Effector memory CD8-positive, alpha-beta T cell (primary cell): ENCODE measurements at regions not wholly inside any gene's neighbourhood (a gene's known extent, or its start where the extent isn't known, plus 50 kb on each side); places are given as distances from the start of the nearest gene placed in this dataset.
"Not testable (repeated sequence)": the region's sequence is repeated elsewhere in the genome, so short reads cannot be mapped to it uniquely, and the experiment has no call there.

Experiments used
- ATAC-seq: fragments of 150-1000 bp; cut with Tn5 transposase; replicated peaks from 2 replicates; pipeline ENCODE4 v1.10.0; 2021; ENCODE audit warnings: mild to moderate bottlenecking, moderate library complexity
- DNase-seq, 3 experiments: peaks; one replicate each; pipeline ENCODE4 v3.0.0; 2021
- H3K27ac Mint-ChIP-seq, 2 donors: one replicate each; pipeline ENCODE4 v1.8.0; 2022; ENCODE audit warnings: mild to moderate bottlenecking in 2 of 2, mixed read lengths in 2 of 2, moderate library complexity in 2 of 2
- H3K27me3 Mint-ChIP-seq, 2 donors: one replicate each; pipeline ENCODE4 v1.8.0; 2022; ENCODE audit warnings: mixed read lengths in 2 of 2
- H3K36me3 Mint-ChIP-seq: one replicate; pipeline ENCODE4 v1.8.0; 2022; ENCODE audit warnings: mild to moderate bottlenecking, moderate library complexity, mixed read lengths; ENCODE audit not compliant: insufficient read depth
- H3K4me1 Mint-ChIP-seq, 2 donors: one replicate each; pipeline ENCODE4 v1.8.0; 2022; ENCODE audit warnings: low read depth in 2 of 2, mixed read lengths in 2 of 2
- H3K4me3 Mint-ChIP-seq, 2 donors: one replicate each; pipeline ENCODE4 v1.8.0; 2022; ENCODE audit warnings: mild to moderate bottlenecking in 2 of 2, mixed read lengths in 2 of 2, moderate library complexity in 2 of 2
- H3K9me3 Mint-ChIP-seq, 2 donors: one replicate each; pipeline ENCODE4 v1.8.0; 2022; ENCODE audit warnings: mixed read lengths in 2 of 2

DNA sequence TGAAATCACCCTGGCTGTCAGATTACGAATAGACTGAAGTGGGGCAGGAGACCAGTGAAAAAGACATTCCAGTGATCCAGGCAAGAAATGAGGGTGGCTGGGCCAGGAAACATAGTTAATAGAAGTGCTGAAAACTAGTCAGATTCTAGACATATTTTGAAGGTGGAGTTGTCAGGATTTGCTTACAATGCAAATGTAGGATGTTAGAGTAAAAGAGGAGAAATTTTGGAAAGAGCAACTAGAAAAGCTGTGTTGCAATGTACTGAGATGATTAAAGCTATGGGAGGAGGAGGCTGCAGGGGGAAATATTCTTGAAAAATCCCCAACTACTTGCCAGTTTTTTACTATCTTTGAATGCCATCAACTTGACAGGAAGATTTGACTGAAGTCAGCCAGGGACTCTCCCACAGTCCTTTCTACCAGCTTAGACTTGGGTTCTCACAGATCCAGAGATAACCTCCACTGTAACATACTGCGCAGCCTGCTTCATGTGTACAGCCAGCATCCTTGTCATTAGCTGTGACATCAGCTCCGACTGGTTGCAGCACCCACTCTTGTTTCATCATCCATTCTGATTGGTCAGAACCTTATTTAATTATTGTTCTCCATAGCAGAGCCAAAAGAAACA lies 109.7 kb downstream of the TSEN15 start:
- DNase-seq = no peak
- Mint-ChIP-seq H3K27me3 (no peaks in the 10 kb centered on the region), H3K4me1 (no peaks in the 10 kb centered on the region), H3K27ac (no peak overlapping the region), H3K4me3 (no peak overlapping the region), H3K9me3 (no peaks in the 10 kb centered on the region), H3K36me3 (no peaks in the 10 kb centered on the region)
- no peak for ATAC-seq

DNA sequence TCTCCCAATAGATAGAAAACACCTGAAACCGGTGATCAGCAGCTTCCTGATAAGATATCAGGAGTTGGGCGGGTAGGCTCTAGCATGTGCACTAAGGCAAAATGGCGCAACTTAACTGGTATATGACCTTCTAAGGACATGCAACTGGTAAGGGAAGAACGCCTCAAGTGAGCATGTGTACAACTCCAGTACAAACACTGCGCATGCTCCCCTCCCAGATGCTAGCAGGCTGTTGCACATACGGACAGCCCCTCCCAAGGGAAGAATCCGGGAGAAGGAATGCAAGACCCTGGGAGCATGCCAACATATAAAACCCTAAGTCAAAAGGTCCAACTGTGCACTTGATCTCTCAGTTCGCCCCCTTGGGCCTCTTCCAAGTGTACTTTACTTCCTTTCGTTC lies 110.8 kb downstream of the TSEN15 start:
- Mint-ChIP-seq H3K4me1 (no peaks in the 10 kb centered on the region), H3K9me3 (no peaks in the 10 kb centered on the region), H3K27ac (no peak overlapping the region), H3K36me3 (no peaks in the 10 kb centered on the region), H3K4me3 (no peak overlapping the region), H3K27me3 (no peaks in the 10 kb centered on the region)
- DNase-seq (no peak), ATAC-seq (no peak)

DNA sequence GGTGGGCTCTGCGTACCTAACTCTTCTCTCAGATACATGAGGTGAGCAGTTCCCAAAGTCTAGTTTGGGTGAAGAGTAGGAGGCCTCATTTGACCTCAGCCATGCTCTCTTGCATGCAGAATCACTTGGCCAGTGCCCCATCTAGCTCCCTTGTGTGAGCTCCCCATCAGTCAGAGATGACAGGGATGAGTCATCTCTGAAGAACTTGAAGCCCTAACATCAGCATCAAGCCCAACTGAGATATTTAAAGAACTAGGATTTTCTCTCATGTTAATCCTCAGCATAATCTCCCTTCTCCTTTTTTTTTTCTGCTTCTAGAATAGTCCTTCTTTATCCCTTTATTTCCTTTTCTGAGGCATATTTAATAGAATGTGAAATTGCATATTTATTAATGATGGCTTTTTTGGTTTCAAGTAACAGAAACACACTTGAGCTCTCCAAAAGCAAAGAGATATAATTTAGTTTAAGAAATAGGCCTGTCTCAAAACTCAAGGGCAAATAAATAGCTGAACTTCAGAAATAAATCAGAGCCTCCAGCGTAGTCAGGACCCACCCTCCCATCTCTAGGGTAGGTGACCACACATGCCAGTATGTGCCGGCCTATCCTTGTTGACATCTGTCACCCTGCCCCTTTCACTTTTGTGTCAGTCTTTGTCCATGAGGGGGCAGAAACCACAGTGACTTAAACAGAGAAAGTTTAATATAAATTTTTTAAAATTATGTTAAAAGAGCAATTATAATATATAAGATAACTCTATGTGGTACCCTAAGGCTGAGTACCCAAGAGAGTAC lies 112.3 kb downstream of the TSEN15 start:
- ATAC-seq (no peak), DNase-seq (no peak)
- Mint-ChIP-seq H3K4me3 (no peak overlapping the region), H3K9me3 (no peaks in the 10 kb centered on the region), H3K4me1 (no peaks in the 10 kb centered on the region), H3K27ac (no peak overlapping the region), H3K27me3 (no peaks in the 10 kb centered on the region), H3K36me3 (no peaks in the 10 kb centered on the region)

- H3K4me3 Mint-ChIP-seq = no peak overlapping the region
- no peaks in the 10 kb centered on the region for H3K4me1 Mint-ChIP-seq
- H3K9me3 Mint-ChIP-seq = no peaks in the 10 kb centered on the region
- DNase-seq (no peak), ATAC-seq (no peak)
- no peak overlapping the region for H3K27ac Mint-ChIP-seq
- no peaks in the 10 kb centered on the region for H3K36me3 Mint-ChIP-seq
- H3K27me3 Mint-ChIP-seq = no peaks in the 10 kb centered on the region
Measured at GRCh38 chr1:184164536-184164935, 113.0 kb downstream of the TSEN15 start.

- Mint-ChIP-seq H3K36me3 (no peaks in the 10 kb centered on the region), H3K27me3 (no peaks in the 10 kb centered on the region), H3K9me3 (no peaks in the 10 kb centered on the region), H3K4me1 (no peaks in the 10 kb centered on the region), H3K27ac (no peak overlapping the region), H3K4me3 (no peak overlapping the region)
- no peak for ATAC-seq
- no peak for DNase-seq
Measured at GRCh38 chr1:184166485-184166884, 115.0 kb downstream of the TSEN15 start.

DNA sequence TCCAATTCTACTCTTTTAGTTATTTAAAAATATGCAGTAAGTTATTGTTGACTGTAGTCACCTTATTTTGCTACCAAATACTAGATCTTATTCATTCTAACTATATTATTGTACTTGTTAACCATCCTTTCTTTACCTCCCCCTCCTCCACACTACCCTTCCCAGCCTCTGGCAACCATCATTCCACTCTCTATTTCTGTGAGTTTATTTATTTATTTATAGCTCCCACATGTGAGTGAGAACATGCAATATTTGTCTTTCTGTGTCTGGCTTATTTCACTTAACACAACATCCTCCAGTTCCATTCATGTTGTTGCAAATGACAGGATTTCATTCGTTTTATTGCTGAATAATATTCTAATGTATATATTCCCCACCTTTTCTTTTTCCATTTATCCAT lies 115.8 kb downstream of the TSEN15 start:
- no peak for DNase-seq
- H3K9me3 Mint-ChIP-seq = no peaks in the 10 kb centered on the region

GRCh38 chr1:184170719-184171118 lies 119.2 kb downstream of the TSEN15 start:
- Mint-ChIP-seq H3K27me3 (peaks cover 0 to 6% of the 10 kb centered on the region in 2 donors), H3K36me3 (no peaks in the 10 kb centered on the region), H3K27ac (no peak overlapping the region), H3K4me1 (no peaks in the 10 kb centered on the region), H3K4me3 (no peak overlapping the region), H3K9me3 (no peaks in the 10 kb centered on the region)
- DNase-seq = no peak
- no peak for ATAC-seq

More for the DNA sequence above, 115.8 kb downstream of the TSEN15 start:
- no peak for ATAC-seq
- no peak overlapping the region for H3K27ac Mint-ChIP-seq
- no peaks in the 10 kb centered on the region for H3K36me3 Mint-ChIP-seq
- peaks cover 0 to 3% of the 10 kb centered on the region in 2 donors for H3K27me3 Mint-ChIP-seq
- H3K4me3 Mint-ChIP-seq = no peak overlapping the region
- H3K4me1 Mint-ChIP-seq = no peaks in the 10 kb centered on the region

GRCh38 chr1:184176058-184176457 lies 124.5 kb downstream of the TSEN15 start:
- ATAC-seq = no peak
- H3K36me3 Mint-ChIP-seq = no peaks in the 10 kb centered on the region
- no peaks in the 10 kb centered on the region for H3K4me1 Mint-ChIP-seq
- peaks cover 6 to 7% of the 10 kb centered on the region in 2 donors for H3K27me3 Mint-ChIP-seq
- H3K4me3 Mint-ChIP-seq = no peak overlapping the region
- H3K9me3 Mint-ChIP-seq = no peaks in the 10 kb centered on the region
- H3K27ac Mint-ChIP-seq = no peak overlapping the region
- DNase-seq = no peak

DNA sequence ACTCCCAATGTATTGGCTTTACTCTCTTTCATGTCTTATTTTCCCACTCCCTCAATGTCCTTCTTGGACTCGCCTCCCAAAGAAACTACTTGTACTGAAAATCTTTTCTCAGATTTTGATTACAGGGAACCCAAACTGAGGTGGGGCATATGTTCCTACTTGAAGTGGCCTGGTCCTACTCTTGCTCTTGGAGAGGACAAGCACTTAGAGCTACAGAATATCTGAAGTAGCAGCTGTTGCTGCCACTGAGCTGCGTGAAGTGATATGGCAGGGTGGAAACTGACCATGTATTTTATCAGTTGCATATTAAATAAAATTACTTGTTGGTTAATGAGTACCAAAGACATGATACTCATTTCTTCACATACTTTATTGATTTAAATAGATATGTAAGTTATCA lies 129.5 kb downstream of the TSEN15 start:
- no peaks in the 10 kb centered on the region for H3K36me3 Mint-ChIP-seq
- H3K27ac Mint-ChIP-seq = no peak overlapping the region
- no peak for ATAC-seq
- H3K4me3 Mint-ChIP-seq = no peak overlapping the region
- H3K27me3 Mint-ChIP-seq = peaks cover 6 to 8% of the 10 kb centered on the region in 2 donors
- DNase-seq = no peak
- no peaks in the 10 kb centered on the region for H3K4me1 Mint-ChIP-seq
- no peaks in the 10 kb centered on the region for H3K9me3 Mint-ChIP-seq

- Mint-ChIP-seq H3K4me1 (no peaks in the 10 kb centered on the region), H3K9me3 (no peaks in the 10 kb centered on the region), H3K4me3 (no peak overlapping the region), H3K27ac (no peak overlapping the region), H3K27me3 (peaks cover 5 to 14% of the 10 kb centered on the region in 2 donors), H3K36me3 (no peaks in the 10 kb centered on the region)
- ATAC-seq (no peak), DNase-seq (no peak)
Measured at GRCh38 chr1:184183919-184184318, 132.4 kb downstream of the TSEN15 start.

- H3K4me3 Mint-ChIP-seq, ATAC-seq, DNase-seq, H3K27ac Mint-ChIP-seq, H3K4me1 Mint-ChIP-seq, H3K36me3 Mint-ChIP-seq, H3K9me3 Mint-ChIP-seq: not testable (repeated sequence)
- peaks cover 5 to 19% of the 10 kb centered on the region in 2 donors for H3K27me3 Mint-ChIP-seq
Measured at GRCh38 chr1:184184614-184185013, 133.1 kb downstream of the TSEN15 start.

- Mint-ChIP-seq H3K9me3 (no peaks in the 10 kb centered on the region), H3K27me3 (peaks cover 9 to 24% of the 10 kb centered on the region in 2 donors), H3K4me3 (no peak overlapping the region), H3K27ac (no peak overlapping the region), H3K36me3 (no peaks in the 10 kb centered on the region), H3K4me1 (no peaks in the 10 kb centered on the region)
- no peak for ATAC-seq
- no peak for DNase-seq
Measured at GRCh38 chr1:184185347-184185746, 133.8 kb downstream of the TSEN15 start.

GRCh38 chr1:184186167-184186566 lies 134.6 kb downstream of the TSEN15 start:
- H3K27ac Mint-ChIP-seq = no peak overlapping the region
- H3K4me3 Mint-ChIP-seq = no peak overlapping the region
- H3K4me1 Mint-ChIP-seq = no peaks in the 10 kb centered on the region
- no peaks in the 10 kb centered on the region for H3K36me3 Mint-ChIP-seq
- peaks cover 15 to 33% of the 10 kb centered on the region in 2 donors for H3K27me3 Mint-ChIP-seq
- DNase-seq = no peak
- no peaks in the 10 kb centered on the region for H3K9me3 Mint-ChIP-seq
- no peak for ATAC-seq

GRCh38 chr1:184187097-184187496 lies 135.6 kb downstream of the TSEN15 start:
- Mint-ChIP-seq H3K27me3 (peaks cover 19 to 40% of the 10 kb centered on the region in 2 donors), H3K4me1 (no peaks in the 10 kb centered on the region)

More at GRCh38 chr1:184187097-184187496, 135.6 kb downstream of the TSEN15 start:
- Mint-ChIP-seq H3K9me3 (no peaks in the 10 kb centered on the region), H3K27ac (no peak overlapping the region), H3K36me3 (no peaks in the 10 kb centered on the region), H3K4me3 (no peak overlapping the region)
- ATAC-seq (no peak), DNase-seq (no peak)
